ENCODE measurements at regions not wholly inside any gene's neighbourhood (a gene's known extent, or its start where the extent isn't known, plus 50 kb on each side); places are given as distances from the start of the nearest gene placed in this dataset.

DNA sequence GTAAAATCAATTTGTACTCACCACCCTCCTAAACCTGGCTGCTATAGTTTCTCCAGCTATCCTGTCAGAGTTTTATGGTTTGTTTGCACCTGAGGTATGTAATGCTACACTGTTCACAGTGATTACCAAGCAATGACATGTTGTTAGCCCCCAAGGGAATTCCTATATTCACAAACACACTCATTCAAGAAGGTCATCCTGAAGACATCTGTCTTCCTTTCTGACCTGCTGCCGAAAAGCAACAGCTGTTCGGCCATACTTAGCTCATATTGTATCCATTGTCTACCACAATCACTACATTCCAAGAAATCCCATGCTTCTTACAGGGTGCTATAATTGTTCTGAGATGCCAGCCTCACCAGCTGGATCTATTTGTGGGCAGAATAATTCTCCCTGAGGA, 160.1 kb upstream of the GYPA start:
- TF ChIP-seq, protein P1, sequence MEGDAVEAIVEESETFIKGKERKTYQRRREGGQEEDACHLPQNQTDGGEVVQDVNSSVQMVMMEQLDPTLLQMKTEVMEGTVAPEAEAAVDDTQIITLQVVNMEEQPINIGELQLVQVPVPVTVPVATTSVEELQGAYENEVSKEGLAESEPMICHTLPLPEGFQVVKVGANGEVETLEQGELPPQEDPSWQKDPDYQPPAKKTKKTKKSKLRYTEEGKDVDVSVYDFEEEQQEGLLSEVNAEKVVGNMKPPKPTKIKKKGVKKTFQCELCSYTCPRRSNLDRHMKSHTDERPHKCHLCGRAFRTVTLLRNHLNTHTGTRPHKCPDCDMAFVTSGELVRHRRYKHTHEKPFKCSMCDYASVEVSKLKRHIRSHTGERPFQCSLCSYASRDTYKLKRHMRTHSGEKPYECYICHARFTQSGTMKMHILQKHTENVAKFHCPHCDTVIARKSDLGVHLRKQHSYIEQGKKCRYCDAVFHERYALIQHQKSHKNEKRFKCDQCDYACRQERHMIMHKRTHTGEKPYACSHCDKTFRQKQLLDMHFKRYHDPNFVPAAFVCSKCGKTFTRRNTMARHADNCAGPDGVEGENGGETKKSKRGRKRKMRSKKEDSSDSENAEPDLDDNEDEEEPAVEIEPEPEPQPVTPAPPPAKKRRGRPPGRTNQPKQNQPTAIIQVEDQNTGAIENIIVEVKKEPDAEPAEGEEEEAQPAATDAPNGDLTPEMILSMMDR (IDR thresholded peaks at IDR 0.05), result no peak
- no peak for TF ChIP-seq EZH2 (IDR thresholded peaks at IDR 0.05)
